ENCODE measurements at regions not wholly inside any gene's neighbourhood (a gene's known extent, or its start where the extent isn't known, plus 50 kb on each side); places are given as distances from the start of the nearest gene placed in this dataset.

DNA sequence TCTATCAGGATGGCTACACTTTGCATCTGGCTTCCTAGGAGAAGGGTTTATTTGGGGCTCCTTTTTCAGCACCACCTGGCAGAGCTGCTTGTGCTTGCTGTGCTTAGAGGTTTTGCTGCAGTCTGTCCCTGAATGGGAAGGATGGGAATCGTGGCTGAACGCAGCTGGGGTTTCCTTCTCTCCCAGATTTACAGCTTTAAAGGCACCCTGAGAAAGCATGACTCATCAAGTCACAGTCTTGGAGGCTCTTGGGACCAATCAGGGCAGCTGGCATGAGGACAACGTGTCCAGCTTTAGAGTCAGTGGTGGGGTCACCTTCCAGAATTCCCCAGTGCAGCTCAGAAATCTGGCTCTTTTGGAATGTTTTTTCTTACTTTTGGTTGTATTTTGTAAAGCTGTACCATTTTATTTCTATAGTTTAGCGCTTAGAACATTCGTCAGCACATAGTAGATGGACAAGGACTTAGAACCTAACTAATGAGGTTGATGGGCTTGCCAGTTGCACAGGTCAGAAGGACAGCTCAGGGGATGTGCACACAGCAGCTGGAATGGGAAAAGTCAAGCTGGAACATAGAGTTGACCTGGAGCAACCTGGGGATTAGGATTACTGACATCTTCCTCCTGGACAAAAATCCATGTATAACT, 222.6 kb downstream of the PRDM2 start:
- no peaks in the 10 kb centered on the region for H3K27me3 ChIP-seq (ENCODE audit: control insufficient read depth, insufficient read depth, low read length)

GRCh38 chr1:13926556-13926955, 226.6 kb downstream of the PRDM2 start:
- no peaks in the 10 kb centered on the region for H3K4me1 ChIP-seq (ENCODE audit: control insufficient read depth, insufficient read depth, low read length)
- H3K27ac ChIP-seq (ENCODE audit: low read depth, low read length), result no peak overlapping the region
- no peaks in the 10 kb centered on the region for H3K9me3 ChIP-seq (ENCODE audit: control insufficient read depth, insufficient read depth, low read length)
- no peak overlapping the region for H3K4me3 ChIP-seq (ENCODE audit: low read depth, low read length)
- no peaks in the 10 kb centered on the region for H3K27me3 ChIP-seq (ENCODE audit: control insufficient read depth, insufficient read depth, low read length)
- no peaks in the 10 kb centered on the region for H3K36me3 ChIP-seq (ENCODE audit: control insufficient read depth, insufficient read depth, low read length)
- no peak overlapping the region for H3K9ac ChIP-seq (ENCODE audit: low read depth, low read length)

More for the DNA sequence above, 222.6 kb downstream of the PRDM2 start:
- Histone ChIP-seq H3K27ac (ENCODE audit: low read depth, low read length) (no peak overlapping the region), H3K4me1 (ENCODE audit: control insufficient read depth, insufficient read depth, low read length) (no peaks in the 10 kb centered on the region), H3K4me3 (ENCODE audit: low read depth, low read length) (no peak overlapping the region), H3K9ac (ENCODE audit: low read depth, low read length) (no peak overlapping the region), H3K36me3 (ENCODE audit: control insufficient read depth, insufficient read depth, low read length) (no peaks in the 10 kb centered on the region), H3K9me3 (ENCODE audit: control insufficient read depth, insufficient read depth, low read length) (peaks cover 7% of the 10 kb centered on the region; the same call in 1 of the 2 replicates)

DNA sequence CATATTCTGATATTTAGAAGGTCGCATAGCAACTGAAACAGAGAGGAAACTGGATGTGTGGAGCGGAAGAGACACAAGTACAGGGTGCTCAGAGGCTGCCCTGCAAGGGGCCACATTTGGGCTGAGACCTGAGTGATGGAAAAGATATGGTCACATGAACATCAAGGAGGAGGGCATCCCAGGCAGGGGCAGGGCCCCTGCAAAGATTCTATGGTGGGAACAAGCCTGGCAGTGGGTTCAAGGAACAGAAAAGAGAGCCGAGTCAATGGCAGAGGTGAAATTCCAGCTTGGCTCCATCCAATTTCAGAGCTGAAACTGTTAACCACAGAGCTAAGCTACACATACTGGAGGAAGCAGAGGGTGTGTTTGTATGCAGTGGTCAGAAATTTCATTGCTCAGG, 227.7 kb downstream of the PRDM2 start:
- no peak overlapping the region for H3K27ac ChIP-seq (ENCODE audit: low read depth, low read length)
- no peak overlapping the region for H3K9ac ChIP-seq (ENCODE audit: low read depth, low read length)
- H3K4me3 ChIP-seq (ENCODE audit: low read depth, low read length), result no peak overlapping the region
- H3K9me3 ChIP-seq (ENCODE audit: control insufficient read depth, insufficient read depth, low read length), result no peaks in the 10 kb centered on the region
- H3K27me3 ChIP-seq (ENCODE audit: control insufficient read depth, insufficient read depth, low read length), result no peaks in the 10 kb centered on the region
- H3K36me3 ChIP-seq (ENCODE audit: control insufficient read depth, insufficient read depth, low read length), result no peaks in the 10 kb centered on the region
- no peaks in the 10 kb centered on the region for H3K4me1 ChIP-seq (ENCODE audit: control insufficient read depth, insufficient read depth, low read length)

GRCh38 chr1:13929313-13929712, 229.3 kb downstream of the PRDM2 start:
- no peaks in the 10 kb centered on the region for H3K9me3 ChIP-seq (ENCODE audit: control insufficient read depth, insufficient read depth, low read length)
- H3K4me1 ChIP-seq (ENCODE audit: control insufficient read depth, insufficient read depth, low read length), result no peaks in the 10 kb centered on the region
- H3K36me3 ChIP-seq (ENCODE audit: control insufficient read depth, insufficient read depth, low read length), result no peaks in the 10 kb centered on the region
- H3K4me3 ChIP-seq (ENCODE audit: low read depth, low read length), result no peak overlapping the region
- H3K9ac ChIP-seq (ENCODE audit: low read depth, low read length), result no peak overlapping the region
- no peak overlapping the region for H3K27ac ChIP-seq (ENCODE audit: low read depth, low read length)
- H3K27me3 ChIP-seq (ENCODE audit: control insufficient read depth, insufficient read depth, low read length), result no peaks in the 10 kb centered on the region; the same call in 1 of the 2 replicates

DNA sequence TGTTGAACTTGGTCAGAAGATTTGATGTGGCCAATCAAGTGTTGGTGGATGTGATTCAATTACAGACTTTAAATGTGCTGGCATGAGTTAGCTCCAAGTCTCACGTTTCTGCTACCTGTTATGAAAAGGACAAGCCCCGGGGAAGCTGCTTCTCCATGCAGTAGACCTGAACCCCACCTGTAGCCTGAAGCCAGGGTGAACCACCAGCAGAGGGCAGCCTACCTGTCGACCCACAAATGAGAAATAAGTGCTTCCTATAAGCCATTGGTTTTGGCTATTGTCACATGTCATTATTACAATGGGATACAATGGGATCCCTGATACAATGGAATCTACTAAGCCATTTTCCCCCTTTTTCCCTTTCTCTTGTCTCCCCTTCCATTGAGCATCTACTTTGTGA, 230.2 kb downstream of the PRDM2 start:
- H3K9me3 ChIP-seq (ENCODE audit: control insufficient read depth, insufficient read depth, low read length), result no peaks in the 10 kb centered on the region

DNA sequence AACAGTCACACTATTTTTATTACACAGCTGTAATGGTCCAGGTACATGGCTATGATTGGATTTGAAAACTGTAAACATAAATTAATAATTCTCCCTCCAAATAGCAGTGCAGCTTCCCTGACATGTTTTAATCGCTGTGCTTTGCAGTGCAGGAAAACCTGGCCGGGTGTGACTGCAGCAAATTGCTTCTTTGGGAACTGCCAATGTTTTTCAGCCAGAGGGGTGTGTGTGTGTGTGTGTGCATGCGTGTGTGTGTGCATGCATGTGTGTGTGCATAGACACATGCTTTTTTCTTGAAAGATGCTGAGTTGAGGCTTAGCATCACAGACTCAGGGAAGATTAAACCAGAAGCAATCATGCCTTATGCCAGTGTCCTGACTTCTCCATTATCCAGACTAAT, 231.2 kb downstream of the PRDM2 start:
- no peaks in the 10 kb centered on the region for H3K4me1 ChIP-seq (ENCODE audit: control insufficient read depth, insufficient read depth, low read length)
- no peaks in the 10 kb centered on the region for H3K36me3 ChIP-seq (ENCODE audit: control insufficient read depth, insufficient read depth, low read length)
- H3K27me3 ChIP-seq (ENCODE audit: control insufficient read depth, insufficient read depth, low read length), result no peaks in the 10 kb centered on the region; the same call in 1 of the 2 replicates
- no peak overlapping the region for H3K4me3 ChIP-seq (ENCODE audit: low read depth, low read length)
- no peak overlapping the region for H3K27ac ChIP-seq (ENCODE audit: low read depth, low read length)
- H3K9ac ChIP-seq (ENCODE audit: low read depth, low read length), result no peak overlapping the region
- H3K9me3 ChIP-seq (ENCODE audit: control insufficient read depth, insufficient read depth, low read length), result no peaks in the 10 kb centered on the region

More for the DNA sequence above, 230.2 kb downstream of the PRDM2 start:
- H3K27me3 ChIP-seq (ENCODE audit: control insufficient read depth, insufficient read depth, low read length), result no peaks in the 10 kb centered on the region; the same call in 1 of the 2 replicates
- no peaks in the 10 kb centered on the region for H3K36me3 ChIP-seq (ENCODE audit: control insufficient read depth, insufficient read depth, low read length)
- H3K4me1 ChIP-seq (ENCODE audit: control insufficient read depth, insufficient read depth, low read length), result no peaks in the 10 kb centered on the region
- H3K27ac ChIP-seq (ENCODE audit: low read depth, low read length), result no peak overlapping the region
- no peak overlapping the region for H3K4me3 ChIP-seq (ENCODE audit: low read depth, low read length)
- H3K9ac ChIP-seq (ENCODE audit: low read depth, low read length), result no peak overlapping the region

DNA sequence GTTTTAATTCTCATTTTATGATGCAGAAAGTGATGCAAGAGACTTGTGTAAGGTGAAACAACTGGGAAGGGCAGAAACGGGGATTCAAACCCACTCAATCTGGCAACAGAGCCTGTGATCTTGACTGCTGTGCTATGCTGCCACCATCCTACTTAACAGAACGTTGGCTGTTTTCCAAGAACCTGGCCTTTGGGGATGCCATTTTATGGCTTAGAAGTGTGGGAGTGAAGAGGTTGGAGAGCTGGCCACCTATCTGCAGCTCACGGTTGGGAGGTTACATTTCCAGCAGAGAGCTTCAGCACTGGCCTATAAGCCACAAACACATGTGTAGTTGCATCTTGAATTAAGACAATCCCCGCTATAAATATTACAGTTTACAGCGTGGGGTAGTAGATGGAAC, 235.3 kb downstream of the PRDM2 start:
- H3K27me3 ChIP-seq (ENCODE audit: control insufficient read depth, insufficient read depth, low read length), result no peaks in the 10 kb centered on the region; the same call in 1 of the 2 replicates
- no peak overlapping the region for H3K27ac ChIP-seq (ENCODE audit: low read depth, low read length)
- H3K9ac ChIP-seq (ENCODE audit: low read depth, low read length), result no peak overlapping the region
- no peaks in the 10 kb centered on the region for H3K4me1 ChIP-seq (ENCODE audit: control insufficient read depth, insufficient read depth, low read length)
- no peak overlapping the region for H3K4me3 ChIP-seq (ENCODE audit: low read depth, low read length)
- peaks cover 3% of the 10 kb centered on the region for H3K9me3 ChIP-seq (ENCODE audit: control insufficient read depth, insufficient read depth, low read length)
- H3K36me3 ChIP-seq (ENCODE audit: control insufficient read depth, insufficient read depth, low read length), result no peaks in the 10 kb centered on the region

- Histone ChIP-seq H3K9me3 (ENCODE audit: control insufficient read depth, insufficient read depth, low read length) (peaks cover 13% of the 10 kb centered on the region), H3K27ac (ENCODE audit: low read depth, low read length) (no peak overlapping the region), H3K9ac (ENCODE audit: low read depth, low read length) (no peak overlapping the region), H3K4me1 (ENCODE audit: control insufficient read depth, insufficient read depth, low read length) (no peaks in the 10 kb centered on the region), H3K36me3 (ENCODE audit: control insufficient read depth, insufficient read depth, low read length) (no peaks in the 10 kb centered on the region), H3K27me3 (ENCODE audit: control insufficient read depth, insufficient read depth, low read length) (no peaks in the 10 kb centered on the region), H3K4me3 (ENCODE audit: low read depth, low read length) (no peak overlapping the region)
Observed at GRCh38 chr1:13941315-13941714, 241.3 kb downstream of the PRDM2 start.

DNA sequence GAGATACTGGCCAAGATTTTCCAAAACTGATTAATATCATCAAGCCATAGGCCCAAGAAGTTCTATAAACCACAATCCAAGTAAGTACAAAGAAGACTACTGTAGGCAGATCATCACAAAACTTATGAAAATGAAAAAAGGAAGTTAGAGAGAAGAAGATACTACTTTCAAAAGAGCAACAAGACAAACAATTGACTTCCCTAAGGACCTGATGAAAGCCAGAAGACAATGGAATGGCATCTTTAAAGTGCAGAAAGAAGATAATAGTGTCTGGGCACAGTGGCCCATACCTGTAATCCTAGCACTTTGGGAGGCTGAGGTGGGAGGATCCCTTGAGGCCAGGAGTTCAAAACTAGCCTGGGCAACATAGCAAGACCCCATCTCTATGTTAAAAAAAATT, 243.1 kb downstream of the PRDM2 start:
- Histone ChIP-seq H3K36me3 (ENCODE audit: control insufficient read depth, insufficient read depth, low read length) (no peaks in the 10 kb centered on the region), H3K4me1 (ENCODE audit: control insufficient read depth, insufficient read depth, low read length) (no peaks in the 10 kb centered on the region), H3K27ac (ENCODE audit: low read depth, low read length) (no peak overlapping the region), H3K9ac (ENCODE audit: low read depth, low read length) (no peak overlapping the region), H3K9me3 (ENCODE audit: control insufficient read depth, insufficient read depth, low read length) (peaks cover 13% of the 10 kb centered on the region), H3K27me3 (ENCODE audit: control insufficient read depth, insufficient read depth, low read length) (no peaks in the 10 kb centered on the region), H3K4me3 (ENCODE audit: low read depth, low read length) (no peak overlapping the region)

GRCh38 chr1:13945856-13946255, 245.9 kb downstream of the PRDM2 start:
- Histone ChIP-seq H3K9me3 (ENCODE audit: control insufficient read depth, insufficient read depth, low read length) (peaks cover 11% of the 10 kb centered on the region; the same call in 1 of the 2 replicates), H3K4me1 (ENCODE audit: control insufficient read depth, insufficient read depth, low read length) (no peaks in the 10 kb centered on the region), H3K36me3 (ENCODE audit: control insufficient read depth, insufficient read depth, low read length) (no peaks in the 10 kb centered on the region), H3K9ac (ENCODE audit: low read depth, low read length) (no peak overlapping the region), H3K27ac (ENCODE audit: low read depth, low read length) (no peak overlapping the region), H3K27me3 (ENCODE audit: control insufficient read depth, insufficient read depth, low read length) (no peaks in the 10 kb centered on the region), H3K4me3 (ENCODE audit: low read depth, low read length) (no peak overlapping the region)

DNA sequence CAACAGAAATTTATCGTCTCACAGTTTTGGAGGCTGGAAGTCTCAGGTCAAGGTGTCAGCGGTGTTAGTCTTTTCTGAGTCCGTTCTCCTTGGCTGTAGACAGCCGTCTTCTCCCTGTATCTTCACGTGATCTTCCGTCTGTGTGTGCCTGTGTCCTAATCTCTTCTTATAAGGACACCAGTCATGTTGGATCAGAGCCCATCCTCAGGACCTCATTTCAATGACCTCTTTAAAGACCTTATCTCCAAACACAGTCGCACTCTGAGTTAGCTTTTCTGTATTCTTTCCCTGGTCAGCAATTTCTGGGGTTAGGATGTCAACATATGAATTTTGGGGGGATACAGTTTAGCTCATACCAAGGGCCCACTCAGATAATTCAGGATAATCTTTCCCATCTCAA, 247.7 kb downstream of the PRDM2 start:
- Histone ChIP-seq H3K27ac (ENCODE audit: low read depth, low read length) (no peak overlapping the region), H3K4me3 (ENCODE audit: low read depth, low read length) (no peak overlapping the region), H3K9me3 (ENCODE audit: control insufficient read depth, insufficient read depth, low read length) (peaks cover 5% of the 10 kb centered on the region; the same call in 1 of the 2 replicates), H3K36me3 (ENCODE audit: control insufficient read depth, insufficient read depth, low read length) (no peaks in the 10 kb centered on the region), H3K4me1 (ENCODE audit: control insufficient read depth, insufficient read depth, low read length) (no peaks in the 10 kb centered on the region), H3K27me3 (ENCODE audit: control insufficient read depth, insufficient read depth, low read length) (no peaks in the 10 kb centered on the region), H3K9ac (ENCODE audit: low read depth, low read length) (no peak overlapping the region)
